ENCODE measurements at regions not wholly inside any gene's neighbourhood (a gene's known extent, or its start where the extent isn't known, plus 50 kb on each side); places are given as distances from the start of the nearest gene placed in this dataset.

DNA sequence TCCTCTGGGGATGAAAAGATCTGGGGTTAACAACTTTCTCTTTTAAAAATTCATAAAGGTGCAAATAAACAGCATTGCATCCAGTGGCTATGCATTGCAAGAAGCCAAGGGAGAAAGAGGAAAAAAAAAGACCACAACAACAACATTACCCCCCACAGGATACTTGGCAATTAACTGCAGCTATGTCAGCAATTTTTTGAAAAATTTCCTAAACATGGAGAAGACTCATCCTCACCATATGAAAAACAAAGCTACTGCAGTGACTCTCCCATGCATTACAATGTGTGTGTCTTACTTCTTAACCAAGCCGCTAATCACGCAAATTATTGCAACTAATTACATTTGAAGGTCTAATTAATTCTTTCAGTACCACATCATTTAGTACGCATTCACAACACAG lies 309.8 kb upstream of the ZNF507 start:
- DNase-seq (ENCODE audit: insufficient read length, low spot score, missing footprints): no peak
- no peaks in the 10 kb centered on the region for H4K20me1 ChIP-seq (ENCODE audit: insufficient read depth, low read length)

DNA sequence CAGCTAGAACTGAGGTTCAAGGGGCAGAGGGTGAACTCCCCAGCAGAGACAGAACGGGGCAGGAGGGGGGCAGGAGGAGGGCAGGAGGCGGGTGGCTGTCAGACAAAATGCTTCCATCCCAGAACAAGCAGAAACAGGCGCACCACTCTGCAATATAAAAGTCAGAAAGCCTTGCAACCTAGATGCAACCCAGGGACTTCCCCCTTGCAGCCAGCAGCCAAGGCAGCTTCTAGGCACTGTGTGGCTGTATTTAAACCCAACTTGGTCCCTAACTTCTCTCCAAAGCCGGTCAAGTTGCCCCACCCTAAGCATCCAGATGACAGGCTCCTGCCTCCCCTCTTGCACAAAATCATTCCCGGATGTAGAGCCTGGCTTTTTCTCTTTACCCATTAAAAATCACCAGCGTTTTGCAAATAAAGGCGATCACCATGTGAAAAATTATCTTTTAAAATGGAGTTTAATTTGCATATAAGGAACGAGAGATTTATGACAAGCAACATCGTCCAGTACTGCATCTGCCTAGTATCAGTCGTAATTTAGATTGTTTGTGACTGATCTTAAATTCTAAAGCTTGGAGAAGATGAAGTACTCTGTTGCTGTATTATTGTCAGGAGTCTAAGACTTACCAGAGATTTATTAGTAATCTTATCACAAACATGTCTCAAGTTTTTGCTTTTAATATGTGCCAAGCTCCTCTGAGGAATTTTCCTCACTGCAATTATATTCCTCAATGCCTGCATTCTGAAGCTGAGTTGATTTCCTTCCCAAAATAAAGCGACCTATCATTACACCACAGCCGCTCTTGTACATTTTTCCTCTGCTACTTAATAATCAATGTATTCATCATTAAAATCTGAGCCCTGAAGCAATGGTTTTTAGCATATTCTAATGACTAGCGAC lies 307.1 kb upstream of the ZNF507 start:
- no peaks in the 10 kb centered on the region for H3K27me3 ChIP-seq (ENCODE audit: insufficient read depth, low read length)
- no peaks in the 10 kb centered on the region for H3K79me2 ChIP-seq (ENCODE audit: insufficient read depth, low read length)
- no peak overlapping the region for H3K4me2 ChIP-seq (ENCODE audit: insufficient read depth, low read length)
- no peak overlapping the region for H3K4me3 ChIP-seq (ENCODE audit: insufficient read depth, low read length)
- TF ChIP-seq CTCF (IDR thresholded peaks at IDR 0.05; ENCODE audit: extremely low read depth, low read depth, low read length): no peak
- H3K36me3 ChIP-seq (ENCODE audit: insufficient read depth, low read length): no peaks in the 10 kb centered on the region
- H3K4me1 ChIP-seq (ENCODE audit: insufficient read depth, low read length): peaks cover 3% of the 10 kb centered on the region
- H2AFZ ChIP-seq (ENCODE audit: low read length): no peak overlapping the region
- H3K9me3 ChIP-seq (ENCODE audit: low read depth, low read length): no peaks in the 10 kb centered on the region
- DNase-seq (ENCODE audit: insufficient read length, low spot score, missing footprints): no peak
- no peaks in the 10 kb centered on the region for H4K20me1 ChIP-seq (ENCODE audit: insufficient read depth, low read length)
- no peak overlapping the region for H3K27ac ChIP-seq (ENCODE audit: low read depth, low read length)

More for the DNA sequence above, 309.8 kb upstream of the ZNF507 start:
- Histone ChIP-seq H3K4me2 (ENCODE audit: insufficient read depth, low read length) (no peak overlapping the region), H3K36me3 (ENCODE audit: insufficient read depth, low read length) (no peaks in the 10 kb centered on the region), H3K79me2 (ENCODE audit: insufficient read depth, low read length) (no peaks in the 10 kb centered on the region), H3K4me3 (ENCODE audit: insufficient read depth, low read length) (no peak overlapping the region), H3K4me1 (ENCODE audit: insufficient read depth, low read length) (no peaks in the 10 kb centered on the region), H2AFZ (ENCODE audit: low read length) (no peak overlapping the region), H3K27me3 (ENCODE audit: insufficient read depth, low read length) (no peaks in the 10 kb centered on the region), H3K27ac (ENCODE audit: low read depth, low read length) (no peak overlapping the region), H3K9me3 (ENCODE audit: low read depth, low read length) (no peaks in the 10 kb centered on the region)
- TF ChIP-seq CTCF (IDR thresholded peaks at IDR 0.05; ENCODE audit: extremely low read depth, low read depth, low read length): no peak

DNA sequence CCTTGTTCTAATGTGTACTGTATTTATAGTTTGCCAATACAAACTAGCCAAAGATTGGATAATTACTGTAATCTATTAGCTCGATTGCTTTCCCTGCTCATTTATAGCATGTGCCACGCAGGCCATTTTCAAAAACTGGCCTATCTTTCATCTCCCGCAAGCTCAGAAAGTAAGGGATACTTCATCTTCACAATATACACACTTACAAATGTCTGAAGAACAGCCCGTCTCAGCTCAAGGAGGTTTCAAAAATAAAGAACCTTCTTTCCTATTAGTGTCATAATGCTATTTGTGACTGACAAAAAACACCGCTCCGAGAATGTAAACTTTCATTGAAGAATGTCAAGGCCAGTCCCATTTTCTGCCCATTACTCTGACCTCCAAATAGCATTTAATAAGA lies 306.4 kb upstream of the ZNF507 start:
- Histone ChIP-seq H3K79me2 (ENCODE audit: insufficient read depth, low read length) (no peaks in the 10 kb centered on the region), H3K4me1 (ENCODE audit: insufficient read depth, low read length) (peaks cover 3% of the 10 kb centered on the region), H3K9me3 (ENCODE audit: low read depth, low read length) (no peaks in the 10 kb centered on the region), H3K36me3 (ENCODE audit: insufficient read depth, low read length) (no peaks in the 10 kb centered on the region), H3K4me2 (ENCODE audit: insufficient read depth, low read length) (no peak overlapping the region), H4K20me1 (ENCODE audit: insufficient read depth, low read length) (no peaks in the 10 kb centered on the region), H3K27me3 (ENCODE audit: insufficient read depth, low read length) (no peaks in the 10 kb centered on the region), H2AFZ (ENCODE audit: low read length) (no peak overlapping the region), H3K4me3 (ENCODE audit: insufficient read depth, low read length) (no peak overlapping the region), H3K27ac (ENCODE audit: low read depth, low read length) (no peak overlapping the region)
- no peak for TF ChIP-seq CTCF (IDR thresholded peaks at IDR 0.05; ENCODE audit: extremely low read depth, low read depth, low read length)
- no peak for DNase-seq (ENCODE audit: insufficient read length, low spot score, missing footprints)

GRCh38 chr19:32039440-32039839 lies 306.0 kb upstream of the ZNF507 start:
- Histone ChIP-seq H2AFZ (ENCODE audit: low read length) (no peak overlapping the region), H3K9me3 (ENCODE audit: low read depth, low read length) (no peaks in the 10 kb centered on the region)
- no peak for DNase-seq (ENCODE audit: insufficient read length, low spot score, missing footprints)

More at GRCh38 chr19:32039440-32039839, 306.0 kb upstream of the ZNF507 start:
- Histone ChIP-seq H3K79me2 (ENCODE audit: insufficient read depth, low read length) (no peaks in the 10 kb centered on the region), H3K4me2 (ENCODE audit: insufficient read depth, low read length) (no peak overlapping the region), H3K4me1 (ENCODE audit: insufficient read depth, low read length) (peaks cover 3% of the 10 kb centered on the region), H3K4me3 (ENCODE audit: insufficient read depth, low read length) (no peak overlapping the region), H3K27me3 (ENCODE audit: insufficient read depth, low read length) (no peaks in the 10 kb centered on the region), H3K27ac (ENCODE audit: low read depth, low read length) (no peak overlapping the region), H4K20me1 (ENCODE audit: insufficient read depth, low read length) (no peaks in the 10 kb centered on the region), H3K36me3 (ENCODE audit: insufficient read depth, low read length) (no peaks in the 10 kb centered on the region)
- no peak for TF ChIP-seq CTCF (IDR thresholded peaks at IDR 0.05; ENCODE audit: extremely low read depth, low read depth, low read length)

Data from osteoblast (primary cell).